IMR-90 (cell line): ENCODE measurements at regions not wholly inside any gene's neighbourhood (a gene's known extent, or its start where the extent isn't known, plus 50 kb on each side); places are given as distances from the start of the nearest gene placed in this dataset.

Experiments
- FOS ChIP-seq: fragments of 150-350 bp; IDR thresholded peaks from 2 replicates; pipeline ENCODE4 v1.6.1; 2016; ENCODE audit warnings: low read depth, low read length
- MAFK ChIP-seq: IDR thresholded peaks from 2 replicates; pipeline ENCODE4 v1.6.1; 2012; ENCODE audit warnings: low read depth, low read length, improper control_type of control experiment
- POLR2A ChIP-seq: IDR thresholded peaks from 2 replicates; pipeline ENCODE4 v1.6.1; 2012; ENCODE audit warnings: mild to moderate bottlenecking, low read depth, low read length
- TF ChIP-seq, protein P1 (sequence below): conservative IDR thresholded peaks from 2 replicates; pipeline ENCODE4 v1.5.1; 2012; ENCODE audit warnings: mild to moderate bottlenecking, low read depth, low read length, improper control_type of control experiment

DNA sequence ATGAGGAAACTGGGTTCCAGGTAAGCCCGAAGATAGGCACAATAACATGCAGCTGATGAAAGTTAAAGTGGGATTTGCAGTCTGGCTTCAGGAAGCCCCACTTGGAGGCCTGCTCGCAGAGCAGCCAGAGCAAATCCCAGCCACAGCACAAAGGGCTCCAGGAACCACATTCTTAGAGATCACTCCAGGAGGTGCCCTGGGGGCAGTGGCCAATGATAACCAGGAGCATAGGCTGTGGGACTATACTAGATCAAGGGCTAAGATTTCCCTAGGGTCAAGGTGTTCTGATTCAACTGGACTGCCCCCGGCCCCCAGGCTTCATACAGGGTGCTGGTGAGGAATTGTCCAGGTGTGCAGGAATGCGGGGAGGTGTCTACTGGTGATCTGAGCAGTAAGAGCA is 133.9 kb upstream of the PTPRT start:
- TF ChIP-seq POLR2A (no peak), FOS (no peak), MAFK (no peak)
- TF ChIP-seq, protein P1, sequence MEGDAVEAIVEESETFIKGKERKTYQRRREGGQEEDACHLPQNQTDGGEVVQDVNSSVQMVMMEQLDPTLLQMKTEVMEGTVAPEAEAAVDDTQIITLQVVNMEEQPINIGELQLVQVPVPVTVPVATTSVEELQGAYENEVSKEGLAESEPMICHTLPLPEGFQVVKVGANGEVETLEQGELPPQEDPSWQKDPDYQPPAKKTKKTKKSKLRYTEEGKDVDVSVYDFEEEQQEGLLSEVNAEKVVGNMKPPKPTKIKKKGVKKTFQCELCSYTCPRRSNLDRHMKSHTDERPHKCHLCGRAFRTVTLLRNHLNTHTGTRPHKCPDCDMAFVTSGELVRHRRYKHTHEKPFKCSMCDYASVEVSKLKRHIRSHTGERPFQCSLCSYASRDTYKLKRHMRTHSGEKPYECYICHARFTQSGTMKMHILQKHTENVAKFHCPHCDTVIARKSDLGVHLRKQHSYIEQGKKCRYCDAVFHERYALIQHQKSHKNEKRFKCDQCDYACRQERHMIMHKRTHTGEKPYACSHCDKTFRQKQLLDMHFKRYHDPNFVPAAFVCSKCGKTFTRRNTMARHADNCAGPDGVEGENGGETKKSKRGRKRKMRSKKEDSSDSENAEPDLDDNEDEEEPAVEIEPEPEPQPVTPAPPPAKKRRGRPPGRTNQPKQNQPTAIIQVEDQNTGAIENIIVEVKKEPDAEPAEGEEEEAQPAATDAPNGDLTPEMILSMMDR: no peak
